GM23248 (cell line): ENCODE measurements at regions not wholly inside any gene's neighbourhood (a gene's known extent, or its start where the extent isn't known, plus 50 kb on each side); places are given as distances from the start of the nearest gene placed in this dataset.

ENCODE experiments used
- EZH2 ChIP-seq: fragments of 200-600 bp; sonication (generic); IDR thresholded peaks from 2 replicates; pipeline ENCODE4 v1.6.1; 2018; ENCODE audit warnings: antibody characterized with exemption, mild to moderate bottlenecking; ENCODE audit not compliant: insufficient read depth, poor library complexity, severe bottlenecking
- EZH2phosphoT487 ChIP-seq: fragments of 200-600 bp; sonication (generic); IDR thresholded peaks from 2 replicates; pipeline ENCODE4 v1.6.1; 2018; ENCODE audit warnings: antibody characterized with exemption, moderate library complexity, mild to moderate bottlenecking, low read depth; ENCODE audit not compliant: insufficient read depth

- TF ChIP-seq EZH2phosphoT487: no peak
- no peak for TF ChIP-seq EZH2
Observed at GRCh38 chr1:4494558-4494957, 159.9 kb upstream of the AJAP1 start.
